Myocyte (in vitro differentiated cells): ENCODE measurements at regions not wholly inside any gene's neighbourhood (a gene's known extent, or its start where the extent isn't known, plus 50 kb on each side); places are given as distances from the start of the nearest gene placed in this dataset.
A peak's percentile ranks its signal among the peaks of the same experiment; 100 is the strongest.

Source experiments
- DNase-seq: peaks from one replicate; pipeline ENCODE4 v3.0.0-alpha.2; 2012; ENCODE audit warnings: low read depth

DNA sequence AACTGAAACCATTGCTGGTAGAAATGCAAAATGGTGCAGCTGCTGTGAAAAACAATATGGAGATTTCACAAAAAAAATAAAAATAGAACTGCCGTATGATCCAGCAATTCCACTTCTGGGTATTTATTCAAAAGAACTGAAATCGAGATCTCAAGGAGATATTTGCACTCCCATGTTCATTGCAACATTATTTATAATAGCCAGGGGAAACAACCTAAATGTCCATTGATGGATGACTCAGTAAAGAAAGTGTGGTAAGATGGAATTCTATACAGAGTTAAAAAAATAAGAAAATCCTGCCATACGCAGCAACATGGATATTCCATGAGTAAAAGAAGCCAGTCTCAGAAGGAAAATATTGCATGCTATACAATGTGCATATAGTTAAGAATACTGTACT is 290.6 kb upstream of the GHITM start:
- no peak for DNase-seq

DNA sequence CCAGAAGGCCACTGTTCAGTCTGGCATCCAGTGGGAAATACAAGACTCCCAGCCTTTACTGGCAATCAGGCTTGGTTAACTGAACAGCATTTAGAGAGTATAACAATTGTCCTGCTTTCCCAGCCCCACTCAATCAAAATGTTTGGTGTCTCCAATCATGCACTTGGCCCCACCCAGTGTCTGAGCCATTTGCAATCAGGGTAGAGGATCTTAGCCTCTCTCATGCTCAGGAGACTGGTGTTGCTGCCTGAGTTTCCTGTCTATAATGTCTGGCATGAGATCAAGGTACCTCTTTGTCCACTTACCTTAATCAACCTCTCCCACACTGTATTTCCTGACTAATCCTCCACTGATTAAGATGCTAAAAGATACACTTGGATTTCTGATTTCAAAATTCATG is 290.2 kb upstream of the GHITM start:
- DNase-seq = no peak

DNA sequence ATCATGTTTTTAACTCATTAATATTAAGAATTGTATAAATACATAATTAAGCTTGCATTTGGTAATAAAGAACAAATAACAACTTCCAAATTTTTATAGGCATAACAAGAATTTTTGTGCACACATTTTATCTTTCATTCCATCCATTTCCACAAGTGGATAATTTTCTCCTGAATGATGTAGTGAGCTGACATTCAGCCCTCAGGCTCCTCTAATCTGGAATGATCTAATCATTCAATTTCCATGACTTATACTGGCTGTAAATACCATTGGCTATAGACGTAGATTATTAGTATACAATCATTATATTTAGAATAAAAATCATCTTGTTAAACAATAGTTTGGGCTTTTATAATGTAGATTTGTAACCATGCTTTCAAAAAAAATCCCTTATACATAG is 287.2 kb upstream of the GHITM start:
- DNase-seq = no peak

DNA sequence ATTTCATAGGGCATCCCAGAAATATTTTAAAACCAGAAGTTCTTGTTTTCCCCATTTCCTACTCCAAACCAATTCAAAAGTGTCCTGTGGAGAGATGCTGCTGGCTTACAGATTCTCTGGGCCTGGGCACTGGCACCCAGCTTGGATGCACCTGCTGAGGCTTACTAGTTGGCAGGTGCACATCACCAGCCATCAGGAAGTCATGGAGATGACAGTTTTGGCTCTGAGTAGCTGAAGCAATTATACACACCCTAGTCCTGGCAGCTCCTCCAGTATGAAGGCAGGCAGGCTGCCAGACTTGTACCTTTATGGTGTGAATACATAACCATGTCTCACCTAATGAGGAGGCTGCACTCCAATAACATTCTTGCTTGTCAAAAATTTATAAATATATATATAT is 276.6 kb upstream of the GHITM start:
- DNase-seq = no peak

DNA sequence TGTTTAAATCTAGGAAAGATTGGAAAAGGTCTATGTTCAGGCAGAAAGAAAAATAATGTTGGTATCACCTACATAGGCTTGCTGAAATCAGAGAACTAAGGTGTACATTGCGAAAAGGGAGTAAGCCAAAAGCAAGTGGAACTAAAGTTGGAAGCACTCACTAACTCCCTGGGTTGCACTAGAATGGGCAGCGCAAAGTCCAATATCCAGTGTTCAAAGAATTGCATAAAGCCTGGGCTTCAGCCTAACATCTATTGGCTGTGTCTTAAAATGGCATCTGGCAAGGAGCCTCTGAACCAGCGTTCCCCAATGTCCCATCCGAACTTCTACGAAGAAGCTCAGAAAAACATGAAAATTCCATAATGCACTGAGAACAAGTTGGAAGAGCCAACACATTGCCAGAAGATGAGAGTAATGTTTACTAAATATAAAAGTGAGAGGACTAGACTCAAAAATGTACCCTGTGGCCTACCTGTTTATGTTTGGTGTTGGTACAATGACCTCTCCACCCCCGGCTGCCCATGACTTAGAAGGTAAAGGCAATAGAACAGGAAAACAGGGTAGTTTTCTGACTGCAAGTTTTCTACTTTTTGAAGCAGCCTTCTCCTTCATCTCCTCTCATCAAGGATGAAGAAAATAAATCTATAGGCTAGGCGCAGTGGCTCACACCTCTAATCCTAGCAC is 275.9 kb upstream of the GHITM start:
- DNase-seq = no peak

DNA sequence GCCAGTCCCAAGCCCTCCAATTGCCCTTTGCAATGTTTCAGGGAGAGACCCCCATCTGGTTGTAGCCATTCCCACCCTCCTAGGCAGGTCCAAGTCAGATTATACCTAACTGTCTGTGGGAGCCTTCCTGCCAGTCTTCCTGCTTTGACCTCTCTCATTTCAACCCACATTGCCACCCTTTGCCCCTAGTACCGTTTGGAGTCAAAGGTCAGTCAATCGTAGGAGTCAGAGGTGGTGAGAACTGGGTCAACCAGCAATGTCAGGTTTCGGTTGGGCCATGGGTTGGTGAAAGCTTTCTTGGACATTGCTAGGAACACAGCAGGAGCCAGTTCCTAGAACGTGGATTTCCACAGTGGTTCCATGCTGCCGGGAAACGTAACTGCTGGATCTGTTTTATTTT is 269.4 kb upstream of the GHITM start:
- no peak for DNase-seq

DNA sequence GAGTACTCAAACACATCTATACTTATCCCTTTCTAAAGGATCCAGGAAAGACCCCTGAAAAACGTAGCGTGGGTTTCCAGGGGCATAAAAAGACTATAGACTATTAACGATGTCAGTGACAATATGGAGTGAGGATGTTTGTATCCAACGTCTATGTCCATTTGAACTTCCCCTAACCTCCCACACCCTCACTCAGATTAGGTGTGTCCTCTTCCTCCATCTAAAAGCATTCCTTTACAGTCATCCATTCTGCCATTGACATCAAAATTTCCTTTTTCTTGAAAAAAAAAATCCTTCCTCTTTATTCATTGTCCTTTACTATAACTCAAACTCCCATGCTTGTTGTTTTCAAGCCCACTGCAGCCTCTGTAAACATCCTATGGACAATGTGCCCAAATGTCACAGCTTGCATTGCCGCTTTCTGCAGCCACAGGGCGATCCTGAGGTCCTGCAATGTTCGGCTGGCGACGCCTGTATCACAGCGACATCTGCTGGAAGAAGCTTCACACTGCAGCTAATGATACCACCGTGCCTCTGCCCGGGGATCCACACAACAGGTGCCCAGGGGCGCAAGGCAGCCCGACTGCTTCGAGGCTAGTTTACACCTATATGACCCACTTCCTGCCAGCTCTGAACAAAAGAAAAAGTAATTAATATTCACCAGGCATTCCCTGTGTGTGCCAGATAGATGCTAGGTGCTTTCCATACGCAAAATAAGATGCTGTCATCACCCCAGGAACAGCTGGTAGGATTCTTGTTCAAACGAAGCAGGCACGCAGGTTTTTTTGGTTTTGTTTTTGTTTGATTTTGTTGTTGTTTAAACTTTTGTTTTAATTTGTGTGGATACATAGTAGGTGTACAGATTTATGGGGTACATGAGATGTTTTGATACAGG is 267.9 kb upstream of the GHITM start:
- peak; percentile 71 for DNase-seq

DNA sequence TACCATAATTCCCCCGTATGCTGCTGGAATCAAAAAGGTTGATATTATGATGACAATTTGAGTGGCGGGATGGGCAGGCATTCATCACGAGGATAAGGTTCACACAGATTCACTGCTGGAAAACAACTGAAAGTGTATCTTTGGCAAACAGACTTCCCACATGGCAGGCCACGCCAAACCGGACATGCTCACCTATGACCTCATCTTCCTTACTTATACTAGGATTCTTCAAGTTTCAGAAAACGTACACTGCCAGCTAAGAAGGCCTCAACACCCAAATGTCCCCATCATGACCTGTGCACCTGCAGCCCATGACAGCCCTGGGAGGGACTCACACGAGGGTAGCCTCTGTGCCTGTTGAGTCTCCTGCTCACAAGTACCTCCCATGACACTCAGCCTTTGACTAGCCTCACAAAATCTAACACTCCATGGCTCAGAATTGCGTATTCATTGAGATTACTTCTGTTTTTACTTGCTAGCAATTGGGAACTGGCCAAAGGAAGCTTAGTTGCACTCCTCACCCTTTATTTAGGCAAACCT is 259.0 kb upstream of the GHITM start:
- DNase-seq = no peak

DNA sequence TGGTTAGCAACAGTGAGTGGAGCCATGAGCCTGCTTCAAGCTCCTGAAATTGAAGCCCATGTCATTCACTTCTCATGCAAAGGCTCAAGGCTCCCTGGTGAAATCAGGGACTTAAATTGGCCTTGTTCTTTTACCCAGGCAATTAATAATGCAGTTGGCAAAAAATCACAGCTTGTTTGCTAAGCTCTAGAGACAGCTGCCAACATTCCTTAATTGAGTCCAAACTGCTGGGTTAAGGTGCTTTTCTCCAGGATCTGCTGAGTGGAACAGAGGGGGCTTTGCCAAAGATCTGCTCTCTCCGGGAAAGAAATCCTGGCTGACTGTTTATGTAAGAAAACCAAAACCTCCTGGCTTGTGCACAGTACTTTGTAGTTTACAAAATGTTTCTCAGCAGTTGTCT is 257.6 kb upstream of the GHITM start:
- no peak for DNase-seq

DNA sequence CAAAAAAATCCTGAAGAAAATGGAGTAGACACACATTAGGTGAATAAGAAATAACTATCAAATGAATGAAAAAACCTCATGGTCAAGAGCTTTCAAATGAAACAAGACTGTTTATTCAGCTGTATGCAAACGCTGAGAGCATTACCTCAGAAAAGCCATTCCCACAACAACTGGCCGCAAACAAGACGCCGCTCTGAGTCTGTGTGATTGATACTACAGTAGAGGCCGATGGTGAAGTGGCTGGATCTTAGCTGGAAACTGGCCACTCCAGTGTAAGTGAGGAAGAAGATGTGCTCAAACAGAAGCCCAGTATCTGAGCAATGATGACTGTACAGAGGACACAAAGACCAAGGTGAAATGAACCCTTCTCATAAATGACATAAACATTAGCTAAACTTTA is 252.4 kb upstream of the GHITM start:
- DNase-seq = no peak

DNA sequence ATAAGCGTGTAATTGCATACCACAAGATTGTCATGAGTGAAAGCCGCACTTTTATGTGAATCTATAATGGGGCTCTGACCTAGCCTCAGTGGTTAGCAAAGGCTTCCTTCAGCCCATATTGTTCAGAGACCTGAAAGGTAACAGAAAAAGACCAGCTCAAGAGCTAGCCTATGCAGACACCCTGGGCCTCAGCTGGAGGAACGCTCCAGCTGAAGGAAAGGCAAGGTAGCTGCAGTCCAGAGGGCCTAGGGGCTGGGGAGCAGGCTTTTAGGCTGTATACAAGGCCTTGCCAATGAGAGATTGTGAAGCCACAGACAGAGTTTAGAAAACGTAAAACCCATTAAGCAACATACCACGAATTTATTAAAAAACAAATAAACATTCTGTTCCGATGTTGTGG is 246.6 kb upstream of the GHITM start:
- no peak for DNase-seq

DNA sequence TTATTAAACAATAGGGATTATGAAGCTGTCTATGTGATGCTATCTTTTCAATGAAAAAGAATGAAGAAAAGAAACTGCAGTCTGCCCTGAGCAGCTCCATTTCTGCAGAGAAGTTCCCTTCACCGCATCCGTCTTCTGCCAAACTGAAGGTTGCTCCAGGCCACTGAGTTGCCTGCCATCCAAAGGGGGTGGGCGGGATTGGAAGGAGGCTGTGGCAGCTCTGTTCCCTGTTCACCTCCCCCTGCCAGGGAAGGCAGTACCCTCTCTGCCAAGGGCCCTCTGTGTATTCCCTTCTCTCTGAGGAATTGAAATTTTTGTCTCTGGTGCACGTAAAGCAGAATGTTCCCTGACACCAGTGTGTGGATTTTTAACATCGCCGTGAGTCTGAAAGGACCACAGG is 243.1 kb upstream of the GHITM start:
- DNase-seq = no peak

DNA sequence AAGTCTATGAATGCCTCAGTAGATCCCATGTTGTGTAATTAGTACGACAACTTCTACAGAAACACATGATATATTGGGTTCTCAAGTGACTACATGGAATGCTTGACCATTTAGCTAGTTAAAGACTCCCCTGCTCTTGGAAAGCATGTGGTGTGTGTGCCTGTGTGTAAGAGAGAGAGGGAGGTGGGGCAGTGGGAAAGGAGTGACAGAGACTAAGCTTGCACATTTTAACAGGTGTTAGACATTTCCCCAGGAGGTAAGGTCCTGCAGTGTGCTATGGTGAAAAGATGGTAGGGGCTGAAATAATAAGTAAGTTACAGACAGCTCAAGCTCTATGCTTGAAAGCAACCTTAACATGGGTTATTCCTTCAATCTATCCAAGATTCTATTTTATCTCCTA is 241.7 kb upstream of the GHITM start:
- DNase-seq = no peak

DNA sequence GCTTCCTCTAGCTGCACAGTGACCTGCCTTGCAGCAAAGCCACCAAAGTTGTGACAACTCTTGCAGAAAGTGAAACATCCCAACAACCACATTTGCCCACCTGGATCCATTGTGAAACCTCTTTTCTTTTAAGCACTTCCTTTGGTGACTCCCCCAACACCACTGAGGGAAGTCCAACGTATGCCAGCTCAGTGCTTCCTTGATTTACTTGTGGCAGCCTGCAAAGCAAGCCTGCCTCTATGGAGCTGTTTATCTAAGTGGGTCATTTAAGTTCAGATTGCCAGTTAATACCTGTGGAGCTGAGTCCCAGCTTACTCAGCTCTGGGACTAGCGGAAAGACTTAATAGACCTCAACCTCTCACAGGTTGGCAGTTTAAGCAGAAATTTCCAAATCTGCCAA is 230.8 kb upstream of the GHITM start:
- DNase-seq = no peak

DNA sequence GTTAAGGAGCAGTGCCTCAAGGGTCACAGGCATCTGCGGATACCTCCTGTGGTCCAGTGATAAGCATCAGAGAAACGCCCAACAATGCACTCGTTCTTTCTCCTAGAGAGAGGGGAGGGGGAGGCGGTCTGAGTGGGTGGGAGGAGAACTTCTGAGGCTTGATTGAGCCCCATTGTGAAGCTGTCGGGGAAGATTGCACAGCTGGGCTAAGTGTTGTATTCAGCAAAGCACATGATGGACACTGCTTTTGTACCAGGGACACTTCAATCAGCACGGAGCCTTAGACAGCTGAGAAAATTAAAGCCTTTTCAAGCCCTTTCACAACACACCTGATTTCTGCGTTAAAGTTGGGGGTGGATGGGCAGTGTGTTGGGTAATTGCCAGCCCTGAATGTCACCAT is 230.3 kb upstream of the GHITM start:
- DNase-seq = no peak

DNA sequence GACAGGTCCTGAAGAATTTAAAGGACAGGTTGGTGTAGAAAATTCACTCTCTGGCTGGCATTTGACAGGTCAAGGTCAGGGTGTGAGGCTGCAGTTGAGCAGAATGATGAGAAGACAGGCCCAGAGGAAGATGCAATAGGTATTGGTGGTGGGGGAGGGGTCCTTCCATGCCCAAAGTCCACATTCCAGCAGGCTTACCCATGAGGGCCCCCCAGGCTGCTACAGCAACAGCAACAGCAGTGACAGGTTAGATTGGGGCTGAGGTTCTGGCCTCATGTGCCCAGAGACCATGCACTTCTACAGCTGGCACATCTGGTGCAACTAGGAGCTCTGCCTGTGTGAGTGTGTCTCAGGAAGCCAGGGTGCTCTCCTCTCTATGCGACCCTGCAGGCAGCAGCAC is 223.5 kb upstream of the GHITM start:
- no peak for DNase-seq

DNA sequence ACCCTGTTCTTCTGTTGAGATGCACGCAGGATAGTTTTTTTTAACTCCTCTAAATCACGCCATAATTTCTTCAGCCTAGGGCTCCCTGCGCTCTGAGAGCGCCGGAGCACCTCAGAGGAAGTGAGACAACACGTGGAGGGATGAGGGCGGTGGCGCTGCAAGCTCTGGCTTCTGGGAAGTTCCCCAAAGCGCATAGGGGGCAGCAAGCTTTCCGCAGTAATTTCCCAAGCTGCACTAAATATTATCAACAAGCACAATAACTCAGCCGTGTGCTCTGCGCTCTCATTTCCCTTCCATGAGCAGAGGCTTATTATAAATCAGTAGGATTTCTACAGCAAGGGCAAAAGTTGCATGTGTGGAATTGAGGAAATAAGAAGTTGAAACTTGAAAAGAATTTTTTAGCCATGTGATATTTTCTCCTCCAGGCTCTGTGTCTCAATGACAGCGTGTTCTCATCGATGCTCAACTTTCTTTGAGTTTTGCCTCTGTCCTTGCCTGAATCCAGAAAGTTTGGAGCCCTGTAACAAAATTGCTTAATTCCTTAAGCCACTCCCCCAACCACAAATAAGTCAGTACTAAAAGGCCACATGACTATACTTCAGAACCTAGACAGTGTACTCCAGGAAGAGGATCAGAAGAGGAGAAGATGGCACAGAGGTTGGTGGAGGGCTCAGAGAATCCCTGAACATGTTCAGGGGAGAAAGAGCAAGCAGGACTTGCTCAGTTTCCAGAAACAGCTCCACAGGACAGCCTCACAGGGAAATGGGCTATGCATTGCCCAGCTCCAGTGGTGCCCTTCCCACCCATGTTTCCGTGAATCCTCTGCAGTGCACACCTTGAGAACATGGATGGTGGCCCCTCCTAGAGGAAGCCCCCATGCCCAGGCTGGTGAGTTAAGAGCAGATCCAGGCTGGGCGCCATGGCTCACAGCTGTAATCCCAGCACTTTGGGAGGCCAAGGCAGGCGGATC is 221.5 kb upstream of the GHITM start:
- no peak for DNase-seq

DNA sequence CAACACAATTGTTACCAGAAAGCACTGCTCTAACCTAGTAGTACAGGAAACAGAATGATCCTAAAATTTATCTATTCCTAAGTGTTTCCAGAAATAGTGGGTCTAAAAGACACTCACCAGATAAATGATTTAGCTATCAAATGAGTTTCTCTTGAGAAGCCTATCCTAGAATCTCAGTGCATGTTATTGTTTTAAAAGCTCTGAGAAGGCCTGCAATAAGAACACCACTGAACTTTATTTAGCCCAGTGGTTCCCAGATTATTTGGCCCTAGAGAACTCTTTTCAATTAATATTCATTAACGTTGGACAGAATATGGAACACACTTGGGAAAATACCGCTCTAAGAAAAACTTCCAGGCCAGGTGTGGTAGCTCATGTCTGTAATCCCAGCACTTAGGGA is 220.1 kb upstream of the GHITM start:
- no peak for DNase-seq

DNA sequence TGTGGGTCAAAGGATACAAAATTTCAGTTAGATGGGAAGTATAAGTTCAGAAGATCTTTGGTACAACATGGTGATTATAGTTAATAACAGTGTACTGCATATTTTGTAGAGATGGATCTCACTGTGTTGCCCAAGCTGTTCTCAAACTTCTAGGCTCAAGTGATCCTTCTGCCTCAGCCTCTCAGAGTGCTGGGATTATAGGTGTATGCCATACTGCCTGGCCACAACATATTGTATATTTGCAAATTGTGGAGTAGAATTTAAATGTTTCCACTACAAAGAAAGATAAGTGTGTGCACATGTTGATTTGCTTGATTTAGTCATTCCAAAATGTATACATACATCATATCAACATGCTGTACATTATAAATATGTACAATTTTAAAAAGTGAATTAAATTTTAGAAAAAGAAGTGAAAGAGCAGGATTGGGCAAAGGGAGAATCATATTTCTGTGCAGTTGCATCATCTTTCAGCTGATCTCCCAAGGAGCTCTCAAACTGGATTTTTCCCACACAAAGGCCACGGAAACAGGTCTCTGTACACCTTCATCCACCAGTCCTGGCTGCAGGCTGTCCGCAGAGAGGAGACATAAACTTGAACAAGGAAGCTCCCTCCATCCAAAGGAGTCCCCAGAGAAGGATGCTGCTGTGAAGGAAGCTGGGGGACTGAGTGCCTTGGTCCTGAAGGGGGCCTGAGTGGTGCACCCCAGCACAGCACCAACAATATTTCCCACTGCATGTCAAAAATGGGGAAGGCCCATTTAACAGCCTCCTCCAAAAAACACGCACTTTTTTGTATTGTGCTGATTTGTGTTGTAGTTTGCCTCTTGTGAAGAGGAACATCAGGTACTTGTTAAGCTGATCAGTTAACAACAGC is 217.1 kb upstream of the GHITM start:
- no peak for DNase-seq

DNA sequence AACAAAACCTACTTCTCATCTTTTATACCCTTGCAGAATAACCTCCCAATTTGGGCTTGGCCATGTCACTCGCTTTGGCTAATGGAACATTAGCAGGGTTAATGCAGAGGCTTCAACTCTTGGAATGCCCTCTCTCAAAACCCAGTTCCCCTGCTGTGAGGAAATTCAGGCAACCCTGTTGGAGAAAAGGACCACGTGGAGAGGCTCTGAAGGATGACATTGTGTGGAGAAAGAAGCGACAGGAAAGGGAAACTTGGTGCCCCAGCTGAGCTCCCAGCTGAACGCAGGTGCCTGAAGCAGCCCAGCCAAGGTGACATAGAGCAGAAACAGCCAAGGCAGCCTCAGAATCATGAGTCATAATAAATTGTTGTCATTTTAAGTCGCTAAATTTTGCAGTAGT is 214.2 kb upstream of the GHITM start:
- no peak for DNase-seq

DNA sequence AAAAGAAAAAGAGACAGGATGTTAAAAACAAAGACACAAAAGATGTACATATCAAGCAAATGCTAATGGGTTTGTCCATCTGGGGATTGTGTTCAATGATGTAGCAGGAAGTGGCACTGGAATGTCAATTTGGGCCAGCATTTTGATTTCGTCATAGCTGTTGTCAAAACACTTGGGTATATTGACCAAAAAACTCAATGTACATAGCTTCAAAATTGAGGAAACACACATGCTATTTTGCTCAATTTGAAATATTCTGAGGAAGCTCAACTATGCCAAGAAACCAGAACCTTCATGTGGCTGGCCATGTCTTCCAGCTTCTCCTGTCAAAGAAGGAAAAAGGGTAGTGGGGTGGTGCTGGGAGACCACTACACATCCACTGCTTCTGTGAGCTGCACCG is 212.7 kb upstream of the GHITM start:
- no peak for DNase-seq
